ENCODE measurements at regions not wholly inside any gene's neighbourhood (a gene's known extent, or its start where the extent isn't known, plus 50 kb on each side); places are given as distances from the start of the nearest gene placed in this dataset.

GRCh38 chr12:30823764-30824163 lies 69.0 kb upstream of the CAPRIN2 start:
- Histone ChIP-seq H3K9ac (ENCODE audit: low read length) (no peak overlapping the region), H4K20me1 (ENCODE audit: insufficient read depth, low read length) (no peaks in the 10 kb centered on the region), H3K79me2 (ENCODE audit: insufficient read depth, low read length) (no peaks in the 10 kb centered on the region), H2AFZ (ENCODE audit: low read depth, low read length) (no peak overlapping the region), H3K9me3 (ENCODE audit: insufficient read depth, low read depth, low read length) (no peaks in the 10 kb centered on the region), H3K4me2 (ENCODE audit: low read length) (no peak overlapping the region), H3K36me3 (ENCODE audit: insufficient read depth, low read length) (no peaks in the 10 kb centered on the region), H3K27ac (ENCODE audit: low read depth, low read length) (no peak overlapping the region), H3K4me3 (ENCODE audit: insufficient read depth, low read depth, low read length) (no peak overlapping the region), H3K4me1 (ENCODE audit: insufficient read depth, low read length) (peaks cover 7% of the 10 kb centered on the region), H3K27me3 (ENCODE audit: insufficient read depth, low read length) (peaks cover 4% of the 10 kb centered on the region)
- H3K36me3 Mint-ChIP-seq (ENCODE audit: low read depth, unreplicated experiment) = no peaks in the 10 kb centered on the region
- H3K27ac Mint-ChIP-seq (ENCODE audit: unreplicated experiment) = no peak overlapping the region
- no peak for FAIRE-seq
- H3K4me3 Mint-ChIP-seq (ENCODE audit: unreplicated experiment) = peak overlapping the region; percentile 61
- peaks cover 20% of the 10 kb centered on the region for H3K27me3 Mint-ChIP-seq (ENCODE audit: low read depth, unreplicated experiment)
- no peak for DNase-seq (ENCODE audit: low read depth)
- peaks cover 8% of the 10 kb centered on the region for H3K4me1 Mint-ChIP-seq (ENCODE audit: low read depth, unreplicated experiment)
- H3K9me3 Mint-ChIP-seq (ENCODE audit: unreplicated experiment) = peaks cover 3% of the 10 kb centered on the region
- TF ChIP-seq EZH2 (IDR thresholded peaks at IDR 0.05; ENCODE audit: insufficient read depth, low read length) (no peak), CTCF (IDR thresholded peaks at IDR 0.05; ENCODE audit: insufficient read depth, low read depth, low read length) (no peak)

DNA sequence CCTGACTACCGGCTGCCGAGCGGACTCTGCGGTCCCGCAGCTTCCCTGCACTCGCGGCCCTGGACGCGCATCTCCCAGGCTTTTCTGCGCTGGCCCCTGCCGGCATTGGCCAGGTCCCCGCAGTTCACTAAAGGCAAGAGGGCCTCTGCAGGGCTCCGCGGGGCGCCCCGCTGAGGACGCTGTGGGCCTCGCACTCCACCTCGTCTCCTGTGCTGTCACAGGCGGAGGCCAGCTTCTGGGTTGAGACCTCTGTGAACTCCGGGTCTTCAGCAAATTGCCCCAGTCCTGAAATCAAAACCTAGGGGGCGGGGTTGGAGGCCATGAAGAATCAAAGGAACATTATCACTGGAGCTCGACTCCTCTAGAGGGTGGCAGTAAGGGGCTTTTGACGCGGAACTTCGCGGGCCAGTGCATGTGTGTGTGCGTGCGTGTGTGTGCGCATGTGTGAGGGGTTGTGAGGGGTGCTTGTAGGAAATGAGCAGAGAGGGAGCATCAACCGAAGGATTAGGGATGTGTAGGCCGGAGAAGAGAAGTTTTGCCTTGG lies 68.5 kb upstream of the CAPRIN2 start:
- Mint-ChIP-seq H3K9me3 (ENCODE audit: unreplicated experiment) (peaks cover 3% of the 10 kb centered on the region), H3K27me3 (ENCODE audit: low read depth, unreplicated experiment) (peaks cover 23% of the 10 kb centered on the region), H3K4me1 (ENCODE audit: low read depth, unreplicated experiment) (peaks cover 5% of the 10 kb centered on the region), H3K36me3 (ENCODE audit: low read depth, unreplicated experiment) (no peaks in the 10 kb centered on the region), H3K27ac (ENCODE audit: unreplicated experiment) (no peak overlapping the region), H3K4me3 (ENCODE audit: unreplicated experiment) (peak overlapping the region; percentile 90)
- FAIRE-seq = no peak
- no peaks in the 10 kb centered on the region for H3K79me2 ChIP-seq (ENCODE audit: insufficient read depth, low read length)
- peak overlapping the region; percentile 91 for H2AFZ ChIP-seq (ENCODE audit: low read depth, low read length)
- DNase-seq (ENCODE audit: low read depth) = no peak
- peaks cover 7% of the 10 kb centered on the region for H3K4me1 ChIP-seq (ENCODE audit: insufficient read depth, low read length)
- no peaks in the 10 kb centered on the region for H3K9me3 ChIP-seq (ENCODE audit: insufficient read depth, low read depth, low read length)
- H4K20me1 ChIP-seq (ENCODE audit: insufficient read depth, low read length) = no peaks in the 10 kb centered on the region
- TF ChIP-seq CTCF (IDR thresholded peaks at IDR 0.05; ENCODE audit: insufficient read depth, low read depth, low read length) (no peak), EZH2 (IDR thresholded peaks at IDR 0.05; ENCODE audit: insufficient read depth, low read length) (no peak)
- H3K4me3 ChIP-seq (ENCODE audit: insufficient read depth, low read depth, low read length) = peak overlapping the region; percentile 53
- no peaks in the 10 kb centered on the region for H3K36me3 ChIP-seq (ENCODE audit: insufficient read depth, low read length)
- no peak overlapping the region for H3K27ac ChIP-seq (ENCODE audit: low read depth, low read length)
- peak overlapping the region; percentile 70 for H3K9ac ChIP-seq (ENCODE audit: low read length)
- H3K27me3 ChIP-seq (ENCODE audit: insufficient read depth, low read length) = peaks cover 4% of the 10 kb centered on the region
- H3K4me2 ChIP-seq (ENCODE audit: low read length) = peak overlapping the region; percentile 88

- Histone ChIP-seq H2AFZ (ENCODE audit: low read depth, low read length) (peak overlapping the region; percentile 91), H3K27me3 (ENCODE audit: insufficient read depth, low read length) (peaks cover 4% of the 10 kb centered on the region), H3K36me3 (ENCODE audit: insufficient read depth, low read length) (no peaks in the 10 kb centered on the region), H3K27ac (ENCODE audit: low read depth, low read length) (no peak overlapping the region), H3K9ac (ENCODE audit: low read length) (peak overlapping the region; percentile 70), H3K4me2 (ENCODE audit: low read length) (peak overlapping the region; percentile 88), H3K9me3 (ENCODE audit: insufficient read depth, low read depth, low read length) (no peaks in the 10 kb centered on the region), H3K4me1 (ENCODE audit: insufficient read depth, low read length) (peaks cover 7% of the 10 kb centered on the region), H4K20me1 (ENCODE audit: insufficient read depth, low read length) (no peaks in the 10 kb centered on the region), H3K4me3 (ENCODE audit: insufficient read depth, low read depth, low read length) (peak overlapping the region; percentile 53), H3K79me2 (ENCODE audit: insufficient read depth, low read length) (no peaks in the 10 kb centered on the region)
- FAIRE-seq = no peak
- Mint-ChIP-seq H3K9me3 (ENCODE audit: unreplicated experiment) (peaks cover 3% of the 10 kb centered on the region), H3K27me3 (ENCODE audit: low read depth, unreplicated experiment) (peaks cover 20% of the 10 kb centered on the region), H3K4me1 (ENCODE audit: low read depth, unreplicated experiment) (peaks cover 5% of the 10 kb centered on the region), H3K27ac (ENCODE audit: unreplicated experiment) (no peak overlapping the region), H3K36me3 (ENCODE audit: low read depth, unreplicated experiment) (no peaks in the 10 kb centered on the region), H3K4me3 (ENCODE audit: unreplicated experiment) (peak overlapping the region; percentile 90)
- DNase-seq (ENCODE audit: low read depth) = peak; percentile 46
- no peak for TF ChIP-seq EZH2 (IDR thresholded peaks at IDR 0.05; ENCODE audit: insufficient read depth, low read length)
- no peak for TF ChIP-seq CTCF (IDR thresholded peaks at IDR 0.05; ENCODE audit: insufficient read depth, low read depth, low read length)
Measured at GRCh38 chr12:30822385-30823155, 67.8 kb upstream of the CAPRIN2 start.
